PC-3 (cell line): ENCODE measurements at regions not wholly inside any gene's neighbourhood (a gene's known extent, or its start where the extent isn't known, plus 50 kb on each side); places are given as distances from the start of the nearest gene placed in this dataset.

Source experiments
- ATAC-seq: fragments of 200-7000 bp; cut with Tn5 transposase; 2 replicates; pipeline ENCODE4 v1.9.1; 2020; ENCODE audit warnings: mild to moderate bottlenecking, moderate library complexity
- BruUV-seq: library from RNA; stranded (reverse); fragments of 400-500 nt; replicated peaks from 2 replicates; lab custom pipeline; 2021; lab: Mats Ljungman, UMichigan
- CTCF ChIA-PET: fragments of 300-600 bp; sonication (Branson Sonifier 250); formaldehyde crosslinking; loops from one replicate; lab custom pipeline; 2022; ENCODE audit warnings: antibody characterized with exemption; lab: Charles Lee
- POLR2A ChIA-PET: fragments of 300-600 bp; sonication (Branson Sonifier 250); formaldehyde crosslinking; loops from one replicate; lab custom pipeline; 2022; ENCODE audit warnings: antibody characterized with exemption; ENCODE audit not compliant: unreplicated experiment; lab: Charles Lee
- DNase-seq: peaks from one replicate; pipeline ENCODE4 v3.0.0-alpha.2; 2015
- H2AFZ ChIP-seq: fragments of 300-600 bp; sonication (generic); 2 replicates; pipeline ENCODE4 v1.6.0; 2016; ENCODE audit warnings: antibody characterized with exemption, low read length
- H3F3A ChIP-seq: fragments of 300-600 bp; sonication (generic); one replicate; pipeline ENCODE4 v1.6.0; 2017; ENCODE audit warnings: antibody characterized with exemption, low read length, control low read depth, mild to moderate bottlenecking; ENCODE audit not compliant: unreplicated experiment
- H3K27ac ChIP-seq: fragments of 300-600 bp; sonication (generic); 2 replicates; pipeline ENCODE4 v1.5.1; 2016; ENCODE audit warnings: mild to moderate bottlenecking, low read length
- H3K27me3 ChIP-seq: fragments of 300-600 bp; sonication (generic); 2 replicates; pipeline ENCODE4 v1.6.1; 2016; ENCODE audit warnings: low read length, mixed read lengths
- H3K36me3 ChIP-seq: fragments of 300-600 bp; sonication (generic); 2 replicates; pipeline ENCODE4 v1.6.1; 2016; ENCODE audit warnings: low read depth, mixed run types, low read length, mixed read lengths
- H3K4me1 ChIP-seq: fragments of 300-600 bp; sonication (generic); 2 replicates; pipeline ENCODE4 v1.5.1; 2016; ENCODE audit warnings: low read length; ENCODE audit not compliant: insufficient read depth
- H3K4me2 ChIP-seq: fragments of 300-600 bp; sonication (generic); 2 replicates; pipeline ENCODE4 v1.6.0; 2016; ENCODE audit warnings: low read length
- H3K4me3 ChIP-seq: fragments of 300-600 bp; sonication (generic); 2 replicates; pipeline ENCODE4 v1.5.1; 2016; ENCODE audit warnings: mild to moderate bottlenecking, low read length, mixed read lengths
- H3K79me2 ChIP-seq: fragments of 300-600 bp; sonication (generic); 2 replicates; pipeline ENCODE4 v1.6.1; 2017; ENCODE audit warnings: low read length, mixed read lengths
- H3K9ac ChIP-seq: fragments of 300-600 bp; sonication (generic); 2 replicates; pipeline ENCODE4 v1.6.0; 2016; ENCODE audit warnings: mild to moderate bottlenecking, low read length
- H3K9me2 ChIP-seq: fragments of 300-600 bp; sonication (generic); replicated peaks from 2 replicates; pipeline ENCODE4 v1.6.1; 2016; ENCODE audit warnings: mixed run types, low read length, mixed read lengths
- H3K9me3 ChIP-seq: fragments of 300-600 bp; sonication (generic); 2 replicates; pipeline ENCODE4 v1.6.1; 2016; ENCODE audit warnings: low read length, mixed read lengths
- H4K20me1 ChIP-seq: fragments of 300-600 bp; sonication (generic); 2 replicates; pipeline ENCODE4 v1.6.1; 2016; ENCODE audit warnings: low read length, mixed read lengths
- CTCF ChIP-seq: fragments of 300-600 bp; sonication (generic); conservative IDR thresholded peaks from 2 replicates; pipeline ENCODE4 v1.5.1; 2017; ENCODE audit warnings: antibody characterized with exemption, low read depth, mild to moderate bottlenecking, low read length
- EZH2 ChIP-seq: fragments of 300-600 bp; sonication (generic); IDR thresholded peaks from one replicate; pipeline ENCODE4 v1.6.1; 2017; ENCODE audit warnings: antibody characterized with exemption, mild to moderate bottlenecking, low read length; ENCODE audit not compliant: unreplicated experiment
- EZH2phosphoT487 ChIP-seq: fragments of 300-600 bp; sonication (generic); IDR thresholded peaks from 2 replicates; pipeline ENCODE4 v1.6.1; 2018; ENCODE audit warnings: mild to moderate bottlenecking, antibody characterized with exemption, low read length, borderline replicate concordance
- intact Hi-C: fragments of 100-400 bp; cut with micrococcal nuclease; formaldehyde crosslinking; loops from 2 replicates; pipeline ENCODE4 v1.9.0; 2023

GRCh38 chr3:140809316-140809715 is 131.5 kb downstream of the TRIM42 start:
- H3K4me1 ChIP-seq = no peaks in the 10 kb centered on the region
- H3K36me3 ChIP-seq = no peaks in the 10 kb centered on the region
- H3K9ac ChIP-seq = no peak overlapping the region
- H3K9me3 ChIP-seq = no peaks in the 10 kb centered on the region
- BruUV-seq = no TSS peak
- ATAC-seq = no peak
- DNase-seq = no peak
- H3K79me2 ChIP-seq = no peaks in the 10 kb centered on the region
- no peak overlapping the region for H2AFZ ChIP-seq
- no peaks in the 10 kb centered on the region for H4K20me1 ChIP-seq
- no peaks in the 10 kb centered on the region for H3K27me3 ChIP-seq
- TF ChIP-seq EZH2 (no peak), CTCF (no peak), EZH2phosphoT487 (no peak)
- H3K4me2 ChIP-seq = no peak overlapping the region
- CTCF ChIA-PET = no interaction called here
- no peaks in the 10 kb centered on the region for H3K9me2 ChIP-seq
- POLR2A ChIA-PET = no interaction called here
- no peak overlapping the region for H3K4me3 ChIP-seq
- no peak overlapping the region for H3K27ac ChIP-seq
- intact Hi-C loops = no loop called here
- no peaks in the 10 kb centered on the region for H3F3A ChIP-seq

GRCh38 chr3:140816372-140817195 is 125.1 kb upstream of the SLC25A36 start:
- Histone ChIP-seq H3K27ac (no peak overlapping the region), H3K36me3 (no peaks in the 10 kb centered on the region), H3K4me2 (no peak overlapping the region), H3K27me3 (no peaks in the 10 kb centered on the region), H3K4me3 (no peak overlapping the region), H4K20me1 (no peaks in the 10 kb centered on the region), H3K79me2 (no peaks in the 10 kb centered on the region), H3K9me2 (no peaks in the 10 kb centered on the region), H3K9me3 (no peaks in the 10 kb centered on the region), H3F3A (no peaks in the 10 kb centered on the region), H3K4me1 (no peaks in the 10 kb centered on the region), H2AFZ (no peak overlapping the region), H3K9ac (no peak overlapping the region)
- ATAC-seq = no peak
- intact Hi-C loops = no loop called here
- ChIA-PET POLR2A (no interaction called here), CTCF (no interaction called here)
- no peak for TF ChIP-seq CTCF
- TF ChIP-seq EZH2phosphoT487 = no peak
- DNase-seq = no peak
- BruUV-seq = no TSS peak

GRCh38 chr3:140821493-140821892 is 120.1 kb upstream of the SLC25A36 start:
- Histone ChIP-seq H3K9me2 (no peaks in the 10 kb centered on the region), H3K27ac (no peak overlapping the region), H3K4me3 (no peak overlapping the region), H3K36me3 (no peaks in the 10 kb centered on the region), H4K20me1 (no peaks in the 10 kb centered on the region), H3K4me1 (no peaks in the 10 kb centered on the region), H2AFZ (no peak overlapping the region), H3K27me3 (no peaks in the 10 kb centered on the region), H3F3A (no peaks in the 10 kb centered on the region), H3K79me2 (no peaks in the 10 kb centered on the region), H3K9ac (no peak overlapping the region), H3K4me2 (no peak overlapping the region), H3K9me3 (no peaks in the 10 kb centered on the region)
- ATAC-seq (no peak), DNase-seq (no peak)
- ChIA-PET CTCF (no interaction called here), POLR2A (no interaction called here)
- intact Hi-C loops = no loop called here
- no peak for TF ChIP-seq EZH2phosphoT487
- no peak for TF ChIP-seq CTCF
- TF ChIP-seq EZH2 = no peak
- no TSS peak for BruUV-seq
